Esophagus muscularis mucosa (tissue), 4 donors: ENCODE measurements at regions not wholly inside any gene's neighbourhood (a gene's known extent, or its start where the extent isn't known, plus 50 kb on each side); places are given as distances from the start of the nearest gene placed in this dataset.

ENCODE experiments used
- DNase-seq: peaks from one replicate; pipeline ENCODE4 v3.0.0-alpha.2; 2017; ENCODE audit errors: extremely low spot score
- H3K27ac ChIP-seq, 4 donors: fragments of 200-600 bp; sonication (generic); replicated peaks in 1 of 4; 1 replicate in 3 of 4; 2 replicates in 1 of 4; pipeline ENCODE4 v1.5.1; 2016 to 2019; ENCODE audit warnings: mild to moderate bottlenecking in 1 of 4
- H3K27me3 ChIP-seq, 4 donors: fragments of 200-600 bp; sonication (generic); one replicate each; pipeline versions ENCODE4 v1.5.1 to v1.6.0; 2016 to 2019
- H3K36me3 ChIP-seq, 4 donors: fragments of 200-600 bp; sonication (generic); one replicate each; pipeline ENCODE4 v1.5.1; 2016 to 2019
- H3K4me1 ChIP-seq, 4 donors: fragments of 200-600 bp; sonication (generic); one replicate each; pipeline ENCODE4 v1.5.1; 2016 to 2019
- H3K4me3 ChIP-seq, 4 donors: fragments of 200-600 bp; sonication (generic); 1 replicate in 2 of 4; 2 replicates in 2 of 4; pipeline ENCODE4 v1.5.1; 2016 to 2019; ENCODE audit warnings: mild to moderate bottlenecking in 4 of 4, moderate library complexity in 1 of 4
- H3K9me3 ChIP-seq, 4 donors: fragments of 200-600 bp; sonication (generic); 1 replicate in 3 of 4; 2 replicates in 1 of 4; pipeline ENCODE4 v1.5.1; 2016 to 2019
- CTCF ChIP-seq, 3 experiments: fragments of 200-600 bp in 2 of 3; fragments of 450-650 bp in 1 of 3; sonication (generic) in 2 of 3; IDR thresholded peaks; one replicate each; pipeline ENCODE4 v1.5.1; 2017 to 2019; ENCODE audit warnings: antibody characterized with exemption in 3 of 3, mild to moderate bottlenecking in 2 of 3, moderate library complexity in 1 of 3
- EP300 ChIP-seq: sonication (generic); formaldehyde crosslinking; IDR thresholded peaks from one replicate; pipeline ENCODE4 v1.6.1; 2017; ENCODE audit warnings: antibody characterized with exemption
- POLR2A ChIP-seq: fragments of 450-650 bp; IDR thresholded peaks from one replicate; pipeline ENCODE4 v1.6.1; 2017; ENCODE audit warnings: antibody characterized with exemption, moderate library complexity, mild to moderate bottlenecking, low read depth
- POLR2AphosphoS5 ChIP-seq, 2 donors: sonication (generic); formaldehyde crosslinking; IDR thresholded peaks; one replicate each; pipeline ENCODE4 v1.6.1; 2017; ENCODE audit warnings: antibody characterized with exemption in 2 of 2
- WGBS: methylation state at CpG from one replicate; pipeline ENCODE4 v1.1.5; 2018; 5-methylcytosine and 5-hydroxymethylcytosine counted together
- intact Hi-C: fragments of 100-400 bp; cut with DNase I; formaldehyde crosslinking; loops from one replicate; pipeline ENCODE4 v1.15.1; 2023

- Histone ChIP-seq H3K4me3 (no peak overlapping the region), H3K9me3 (no peaks in the 10 kb centered on the region), H3K4me1 (no peaks in the 10 kb centered on the region), H3K27ac (no peak overlapping the region), H3K27me3 (no peaks in the 10 kb centered on the region), H3K36me3 (no peaks in the 10 kb centered on the region)
- WGBS: 86% methylated on average over 9 of the region's 21 CpGs
- intact Hi-C loops: no loop called here
- TF ChIP-seq POLR2A: no peak
- no peak for TF ChIP-seq CTCF (IDR thresholded peaks at IDR 0.05)
- TF ChIP-seq EP300: no peak
- no peak for TF ChIP-seq POLR2AphosphoS5 (IDR thresholded peaks at IDR 0.05)
- DNase-seq: no peak
Observed at GRCh38 chr16:50478075-50478772, 70.0 kb upstream of the NKD1 start.

- no peak for DNase-seq
- H3K27me3 ChIP-seq: no peaks in the 10 kb centered on the region
- no peaks in the 10 kb centered on the region for H3K4me1 ChIP-seq
- WGBS: 78% methylated on average over 14 of the region's 14 CpGs
- no peaks in the 10 kb centered on the region for H3K36me3 ChIP-seq
- no peaks in the 10 kb centered on the region for H3K9me3 ChIP-seq
- no peak for TF ChIP-seq POLR2A
- TF ChIP-seq POLR2AphosphoS5 (IDR thresholded peaks at IDR 0.05): no peak
- no peak for TF ChIP-seq EP300
- no peak for TF ChIP-seq CTCF (IDR thresholded peaks at IDR 0.05)
- H3K4me3 ChIP-seq: no peak overlapping the region
- no peak overlapping the region for H3K27ac ChIP-seq
- intact Hi-C loops: no loop called here
Observed at GRCh38 chr16:50476486-50477255, 71.5 kb upstream of the NKD1 start.

- Histone ChIP-seq H3K27me3 (no peaks in the 10 kb centered on the region), H3K4me3 (no peak overlapping the region), H3K36me3 (no peaks in the 10 kb centered on the region), H3K4me1 (no peaks in the 10 kb centered on the region), H3K9me3 (no peaks in the 10 kb centered on the region), H3K27ac (no peak overlapping the region)
- DNase-seq: no peak
- no peak for TF ChIP-seq CTCF (IDR thresholded peaks at IDR 0.05)
- no peak for TF ChIP-seq POLR2AphosphoS5 (IDR thresholded peaks at IDR 0.05)
- TF ChIP-seq EP300: no peak
- no peak for TF ChIP-seq POLR2A
- intact Hi-C loops: no loop called here
- WGBS: 75% methylated on average over 3 of the region's 3 CpGs
Observed at GRCh38 chr16:50475170-50475569, 73.0 kb upstream of the NKD1 start.

- TF ChIP-seq POLR2AphosphoS5 (IDR thresholded peaks at IDR 0.05) (no peak), CTCF (IDR thresholded peaks at IDR 0.05) (no peak), EP300 (no peak), POLR2A (no peak)
- Histone ChIP-seq H3K27ac (no peak overlapping the region), H3K36me3 (no peaks in the 10 kb centered on the region), H3K4me1 (no peaks in the 10 kb centered on the region), H3K9me3 (no peaks in the 10 kb centered on the region), H3K4me3 (no peak overlapping the region), H3K27me3 (no peaks in the 10 kb centered on the region)
- intact Hi-C loops: no loop called here
- 76% methylated on average over 2 of the region's 2 CpGs for WGBS
- DNase-seq: no peak
Observed at GRCh38 chr16:50474138-50474537, 74.1 kb upstream of the NKD1 start.
